ENCODE measurements at regions not wholly inside any gene's neighbourhood (a gene's known extent, or its start where the extent isn't known, plus 50 kb on each side); places are given as distances from the start of the nearest gene placed in this dataset.
"Not testable (repeated sequence)": the region's sequence is repeated elsewhere in the genome, so short reads cannot be mapped to it uniquely, and the experiment has no call there.

DNA sequence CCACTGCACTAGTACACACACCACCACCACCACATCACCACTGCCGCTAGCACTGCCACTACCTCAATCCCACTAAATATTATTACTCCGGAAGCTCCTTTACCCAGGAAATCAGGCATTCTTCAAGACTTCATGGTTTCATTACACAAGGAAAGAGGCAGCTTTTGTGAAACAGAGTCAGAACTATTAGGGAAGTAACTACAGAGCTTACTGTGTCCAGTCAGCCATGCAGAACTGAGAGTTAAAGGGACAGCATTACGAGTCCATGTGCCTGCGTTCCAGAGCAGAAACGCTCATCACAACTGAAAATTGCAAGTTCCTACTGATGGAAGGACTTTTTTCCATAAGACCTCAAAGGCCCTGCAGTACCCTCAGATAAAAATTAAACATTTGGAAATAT lies 103.2 kb upstream of the FRG1 start:
- DNase-seq (no peak), ATAC-seq (replicated peaks) (no peak)
- Mint-ChIP-seq H3K4me1 (no peaks in the 10 kb centered on the region), H3K27me3 (no peaks in the 10 kb centered on the region), H3K9me3 (peaks cover 0 to 5% of the 10 kb centered on the region in 2 donors), H3K36me3 (no peaks in the 10 kb centered on the region), H3K4me3 (no peak overlapping the region), H3K27ac (no peak overlapping the region)

- Mint-ChIP-seq H3K4me1 (no peaks in the 10 kb centered on the region), H3K9me3 (peaks cover 0 to 5% of the 10 kb centered on the region in 2 donors), H3K36me3 (no peaks in the 10 kb centered on the region), H3K4me3 (no peak overlapping the region), H3K27ac (no peak overlapping the region), H3K27me3 (no peaks in the 10 kb centered on the region)
- DNase-seq (no peak), ATAC-seq (replicated peaks) (no peak)
These were observed 101.7 kb upstream of the FRG1 start for GRCh38 chr4:189838821-189839497.

GRCh38 chr4:189840356-189840755 lies 100.3 kb upstream of the FRG1 start:
- H3K27ac Mint-ChIP-seq: no peak overlapping the region
- ATAC-seq (replicated peaks) (no peak), DNase-seq (no peak)
- H3K36me3 Mint-ChIP-seq: no peaks in the 10 kb centered on the region
- H3K4me1 Mint-ChIP-seq: no peaks in the 10 kb centered on the region
- H3K4me3 Mint-ChIP-seq: no peak overlapping the region
- H3K27me3 Mint-ChIP-seq: no peaks in the 10 kb centered on the region
- peaks cover 0 to 5% of the 10 kb centered on the region in 2 donors for H3K9me3 Mint-ChIP-seq

GRCh38 chr4:189843413-189844009 lies 97.2 kb upstream of the FRG1 start:
- DNase-seq: no peak
- H3K4me1 Mint-ChIP-seq: no peaks in the 10 kb centered on the region
- no peaks in the 10 kb centered on the region for H3K36me3 Mint-ChIP-seq
- H3K9me3 Mint-ChIP-seq: no peaks in the 10 kb centered on the region
- H3K27ac Mint-ChIP-seq: no peak overlapping the region
- ATAC-seq (replicated peaks): no peak
- no peaks in the 10 kb centered on the region for H3K27me3 Mint-ChIP-seq
- no peak overlapping the region for H3K4me3 Mint-ChIP-seq

DNA sequence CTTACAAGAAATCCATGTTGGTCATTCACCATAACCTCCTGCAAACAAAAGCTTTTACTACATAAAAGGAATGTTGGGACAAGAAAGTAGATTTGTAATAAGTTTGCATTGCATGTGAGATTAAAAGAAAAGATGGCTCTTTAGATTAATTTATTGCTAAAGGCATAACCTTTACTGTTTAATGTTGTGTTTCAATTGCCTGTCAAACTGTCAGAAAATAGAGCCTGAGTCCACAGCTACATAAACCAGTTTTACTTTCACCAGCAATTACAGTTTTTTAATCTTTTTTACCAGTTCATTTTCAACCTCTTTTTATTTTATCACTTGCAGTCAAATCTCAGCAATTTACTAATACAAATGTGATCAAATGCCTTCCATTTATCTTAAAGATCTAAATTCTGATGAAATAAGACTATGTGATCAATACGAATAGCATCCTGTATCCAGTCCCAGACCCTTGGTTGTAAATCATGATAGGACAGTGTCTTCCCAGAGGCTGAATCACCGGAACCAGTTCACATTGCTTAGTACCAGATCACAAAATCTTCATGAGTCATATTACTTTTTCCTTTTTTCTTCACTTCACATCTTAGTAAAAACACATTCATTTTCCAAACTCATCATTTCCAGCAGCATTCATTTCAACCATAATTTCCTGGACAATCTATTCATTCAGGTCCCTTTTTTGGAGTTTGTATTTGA lies 95.4 kb upstream of the FRG1 start:
- H3K36me3 Mint-ChIP-seq: no peaks in the 10 kb centered on the region
- H3K27me3 Mint-ChIP-seq: no peaks in the 10 kb centered on the region
- no peak overlapping the region for H3K27ac Mint-ChIP-seq
- no peak for DNase-seq
- no peaks in the 10 kb centered on the region for H3K9me3 Mint-ChIP-seq
- no peak for ATAC-seq (replicated peaks)
- no peak overlapping the region for H3K4me3 Mint-ChIP-seq
- no peaks in the 10 kb centered on the region for H3K4me1 Mint-ChIP-seq

GRCh38 chr4:189846094-189846493 lies 94.6 kb upstream of the FRG1 start:
- DNase-seq; H3K4me1 Mint-ChIP-seq; H3K36me3 Mint-ChIP-seq; ATAC-seq (replicated peaks); H3K27ac Mint-ChIP-seq; H3K4me3 Mint-ChIP-seq; H3K9me3 Mint-ChIP-seq; H3K27me3 Mint-ChIP-seq: not testable (repeated sequence)

DNA sequence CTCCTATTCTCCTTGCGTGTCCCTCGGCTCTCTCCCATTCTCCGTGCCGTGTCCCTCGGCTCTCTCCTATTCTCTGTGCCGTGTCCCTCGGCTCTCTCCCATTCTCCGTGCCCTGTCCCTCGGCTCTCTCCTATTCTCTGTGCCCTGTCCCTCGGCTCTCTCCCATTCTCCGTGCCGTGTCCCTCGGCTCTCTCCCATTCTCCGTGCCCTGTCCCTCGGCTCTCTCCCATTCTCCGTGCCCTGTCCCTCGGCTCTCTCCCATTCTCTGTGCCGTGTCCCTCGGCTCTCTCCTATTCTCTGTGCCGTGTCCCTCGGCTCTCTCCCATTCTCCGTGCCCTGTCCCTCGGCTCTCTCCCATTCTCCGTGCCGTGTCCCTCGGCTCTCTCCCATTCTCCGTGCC lies 94.1 kb upstream of the FRG1 start:
- not testable (repeated sequence) for H3K4me1 Mint-ChIP-seq

GRCh38 chr4:189848672-189849071 lies 92.0 kb upstream of the FRG1 start:
- not testable (repeated sequence) for H3K4me1 Mint-ChIP-seq; H3K27ac Mint-ChIP-seq; H3K9me3 Mint-ChIP-seq; DNase-seq; H3K27me3 Mint-ChIP-seq; H3K36me3 Mint-ChIP-seq; ATAC-seq (replicated peaks); H3K4me3 Mint-ChIP-seq

More for the DNA sequence above, 94.1 kb upstream of the FRG1 start:
- ATAC-seq (replicated peaks); H3K27ac Mint-ChIP-seq; DNase-seq; H3K9me3 Mint-ChIP-seq; H3K4me3 Mint-ChIP-seq; H3K27me3 Mint-ChIP-seq; H3K36me3 Mint-ChIP-seq: not testable (repeated sequence)

GRCh38 chr4:189850239-189850856 lies 90.3 kb upstream of the FRG1 start:
- no peak overlapping the region for H3K27ac Mint-ChIP-seq
- no peaks in the 10 kb centered on the region for H3K4me1 Mint-ChIP-seq
- ATAC-seq (replicated peaks) (no peak), DNase-seq (no peak)
- H3K36me3 Mint-ChIP-seq: peaks cover 17 to 18% of the 10 kb centered on the region in 2 donors
- H3K9me3 Mint-ChIP-seq: peaks cover 10 to 20% of the 10 kb centered on the region in 2 donors
- H3K4me3 Mint-ChIP-seq: no peak overlapping the region
- H3K27me3 Mint-ChIP-seq: no peaks in the 10 kb centered on the region

DNA sequence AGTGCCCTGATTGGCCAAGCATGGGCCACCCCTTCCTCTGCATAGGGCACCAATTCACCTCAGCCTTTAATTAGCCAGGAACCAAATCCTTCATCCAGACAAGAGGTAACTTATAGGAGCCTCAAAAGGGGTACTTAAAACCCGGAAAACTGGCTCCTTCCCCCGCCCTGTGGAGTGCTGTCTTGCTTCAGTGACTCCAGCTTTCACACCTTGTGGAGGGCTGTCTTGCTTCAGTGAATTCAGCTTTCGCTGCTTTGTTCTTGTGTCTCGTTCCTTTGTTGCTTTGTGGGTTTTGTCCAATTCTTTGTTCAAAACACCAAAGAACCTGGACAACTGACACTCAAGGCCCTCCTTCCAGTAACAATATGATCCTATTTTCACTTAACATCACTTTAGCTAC lies 82.2 kb upstream of the FRG1 start:
- Mint-ChIP-seq H3K4me3 (no peak overlapping the region), H3K27ac (no peak overlapping the region), H3K27me3 (no peaks in the 10 kb centered on the region), H3K9me3 (peaks cover 8 to 15% of the 10 kb centered on the region in 2 donors), H3K4me1 (peaks cover 0 to 3% of the 10 kb centered on the region in 2 donors), H3K36me3 (peaks cover 22 to 32% of the 10 kb centered on the region in 2 donors)
- ATAC-seq (replicated peaks): no peak
- DNase-seq: no peak

DNA sequence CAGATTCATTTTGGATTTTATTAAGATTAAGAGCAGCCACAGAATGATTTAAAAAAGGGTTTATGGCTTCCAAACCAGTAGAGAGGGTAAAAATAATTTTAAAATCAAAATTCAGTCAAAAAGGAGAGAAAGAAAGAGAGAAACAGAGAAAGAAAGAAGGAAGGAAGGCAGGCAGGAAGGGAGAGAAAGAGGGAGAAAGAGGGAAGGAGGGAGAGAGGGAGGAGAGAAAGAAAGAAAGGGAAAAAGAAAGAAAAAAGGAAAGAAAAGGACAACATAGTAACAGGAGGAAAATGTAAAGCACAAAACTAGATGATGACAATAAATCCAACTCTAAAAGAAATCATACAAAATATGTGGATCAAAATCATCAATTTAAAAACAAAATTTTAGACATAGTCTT lies 79.6 kb upstream of the FRG1 start:
- DNase-seq (no peak), ATAC-seq (replicated peaks) (no peak)
- H3K4me3 Mint-ChIP-seq: no peak overlapping the region
- H3K9me3 Mint-ChIP-seq: peaks cover 0 to 2% of the 10 kb centered on the region in 2 donors
- peaks cover 0 to 3% of the 10 kb centered on the region in 2 donors for H3K4me1 Mint-ChIP-seq
- no peak overlapping the region for H3K27ac Mint-ChIP-seq
- no peaks in the 10 kb centered on the region for H3K27me3 Mint-ChIP-seq
- H3K36me3 Mint-ChIP-seq: peaks cover 5 to 6% of the 10 kb centered on the region in 2 donors

DNA sequence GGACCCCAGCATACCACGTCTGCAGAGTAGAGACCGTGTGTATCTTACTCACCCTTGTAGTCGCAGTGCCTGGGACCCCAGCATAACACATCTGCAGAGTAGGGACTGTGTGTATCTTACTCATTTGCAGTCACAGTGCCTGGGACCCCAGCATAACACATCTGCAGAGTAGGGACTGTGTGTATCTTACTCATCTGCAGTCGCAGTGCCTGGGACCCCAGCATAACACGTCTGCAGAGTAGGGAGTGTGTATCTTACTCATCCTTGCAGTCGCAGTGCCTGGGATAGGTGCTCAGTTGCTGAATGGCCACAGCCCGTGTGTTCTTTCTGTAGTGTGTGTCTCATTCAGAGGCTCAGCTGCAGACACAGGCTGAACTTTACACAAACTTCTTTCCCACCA lies 71.4 kb upstream of the FRG1 start:
- Mint-ChIP-seq H3K4me3 (no peak overlapping the region), H3K27ac (no peak overlapping the region), H3K36me3 (no peaks in the 10 kb centered on the region), H3K9me3 (peaks cover 0 to 2% of the 10 kb centered on the region in 2 donors), H3K27me3 (no peaks in the 10 kb centered on the region), H3K4me1 (peaks cover 0 to 2% of the 10 kb centered on the region in 2 donors)
- ATAC-seq (replicated peaks): no peak
- no peak for DNase-seq

- DNase-seq: no peak
- no peak overlapping the region for H3K4me3 Mint-ChIP-seq
- no peaks in the 10 kb centered on the region for H3K27me3 Mint-ChIP-seq
- peaks cover 0 to 2% of the 10 kb centered on the region in 2 donors for H3K4me1 Mint-ChIP-seq
- no peak for ATAC-seq (replicated peaks)
- peaks cover 0 to 2% of the 10 kb centered on the region in 2 donors for H3K9me3 Mint-ChIP-seq
- H3K36me3 Mint-ChIP-seq: no peaks in the 10 kb centered on the region
- H3K27ac Mint-ChIP-seq: no peak overlapping the region
These were observed 70.0 kb upstream of the FRG1 start for GRCh38 chr4:189870511-189871234.

DNA sequence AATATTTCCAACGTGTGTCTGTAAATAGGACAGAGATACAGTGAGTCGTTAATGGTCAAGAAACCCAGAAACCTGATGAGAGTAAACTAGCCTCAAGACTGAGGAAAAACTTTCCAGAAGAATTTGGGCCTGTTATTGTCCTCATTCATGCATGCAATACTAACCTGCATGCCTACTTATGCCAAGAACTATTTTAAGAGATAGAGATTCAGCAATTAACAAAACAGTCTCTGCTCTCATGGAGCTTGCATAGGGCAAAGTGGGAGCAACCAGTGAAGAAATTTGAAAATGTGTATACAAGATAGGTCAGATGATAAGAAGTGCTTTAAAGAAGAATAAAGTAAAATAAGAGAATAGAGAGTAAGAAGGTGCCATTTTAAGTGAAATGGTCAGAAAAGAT lies 66.1 kb upstream of the FRG1 start:
- peaks cover 0 to 2% of the 10 kb centered on the region in 2 donors for H3K9me3 Mint-ChIP-seq
- H3K27me3 Mint-ChIP-seq: no peaks in the 10 kb centered on the region
- no peak for ATAC-seq (replicated peaks)
- H3K4me3 Mint-ChIP-seq: no peak overlapping the region
- H3K4me1 Mint-ChIP-seq: peaks cover 0 to 2% of the 10 kb centered on the region in 2 donors
- H3K36me3 Mint-ChIP-seq: no peaks in the 10 kb centered on the region
- no peak for DNase-seq
- no peak overlapping the region for H3K27ac Mint-ChIP-seq

Data from stimulated activated naive B cell treated with anti-CD40 and anti-IgM and Interleukin-4, amounts not matched to agents 10 μg/mL and 1 μg/mL and 100 μg/mL, for 72 hours (primary cell).